HG03565 (cell line): ENCODE measurements at regions not wholly inside any gene's neighbourhood (a gene's known extent, or its start where the extent isn't known, plus 50 kb on each side); places are given as distances from the start of the nearest gene placed in this dataset.

Source experiments
- ATAC-seq: cut with Tn5 transposase; IDR thresholded peaks from one replicate; pipeline ENCODE4 v1.9.1; 2021; ENCODE audit warnings: mild to moderate bottlenecking, moderate library complexity; ENCODE audit not compliant: unreplicated experiment

GRCh38 chr4:147052361-147052760 lies 106.7 kb upstream of the TTC29 start:
- ATAC-seq, result no peak

- ATAC-seq, result no peak
Observed at GRCh38 chr4:147054228-147054872, 108.7 kb upstream of the TTC29 start.

GRCh38 chr4:147056940-147057610 lies 111.4 kb upstream of the TTC29 start:
- ATAC-seq, result no peak

- no peak for ATAC-seq
Observed at GRCh38 chr4:147057611-147058190, 112.0 kb upstream of the TTC29 start.

GRCh38 chr4:147059064-147059731 lies 113.5 kb upstream of the TTC29 start:
- no peak for ATAC-seq

- ATAC-seq, result no peak
Observed at GRCh38 chr4:147060151-147060931, 114.7 kb upstream of the TTC29 start.

GRCh38 chr4:147064856-147065255 lies 119.2 kb upstream of the TTC29 start:
- ATAC-seq, result no peak

- ATAC-seq, result no peak
Observed at GRCh38 chr4:147068564-147068963, 122.9 kb upstream of the TTC29 start.

- ATAC-seq, result no peak
Observed at GRCh38 chr4:147071209-147071740, 125.6 kb upstream of the TTC29 start.

GRCh38 chr4:147076179-147076578 lies 130.5 kb upstream of the TTC29 start:
- ATAC-seq, result no peak

- ATAC-seq, result no peak
Observed at GRCh38 chr4:147076728-147077127, 131.1 kb upstream of the TTC29 start.

GRCh38 chr4:147078362-147078761 lies 132.7 kb upstream of the TTC29 start:
- ATAC-seq, result no peak

GRCh38 chr4:147078875-147079658 lies 133.4 kb upstream of the TTC29 start:
- no peak for ATAC-seq

- no peak for ATAC-seq
Observed at GRCh38 chr4:147084861-147085260, 139.2 kb upstream of the TTC29 start.

GRCh38 chr4:147085781-147086180 lies 140.1 kb upstream of the TTC29 start:
- ATAC-seq, result no peak

- no peak for ATAC-seq
Observed at GRCh38 chr4:147088146-147088545, 142.5 kb upstream of the TTC29 start.

- no peak for ATAC-seq
Observed at GRCh38 chr4:147090486-147090885, 144.8 kb upstream of the TTC29 start.

- ATAC-seq, result no peak
Observed at GRCh38 chr4:147093206-147093605, 147.5 kb upstream of the TTC29 start.

GRCh38 chr4:147094238-147094637 lies 148.6 kb upstream of the TTC29 start:
- no peak for ATAC-seq
